ENCODE measurements at regions not wholly inside any gene's neighbourhood (a gene's known extent, or its start where the extent isn't known, plus 50 kb on each side); places are given as distances from the start of the nearest gene placed in this dataset.

DNA sequence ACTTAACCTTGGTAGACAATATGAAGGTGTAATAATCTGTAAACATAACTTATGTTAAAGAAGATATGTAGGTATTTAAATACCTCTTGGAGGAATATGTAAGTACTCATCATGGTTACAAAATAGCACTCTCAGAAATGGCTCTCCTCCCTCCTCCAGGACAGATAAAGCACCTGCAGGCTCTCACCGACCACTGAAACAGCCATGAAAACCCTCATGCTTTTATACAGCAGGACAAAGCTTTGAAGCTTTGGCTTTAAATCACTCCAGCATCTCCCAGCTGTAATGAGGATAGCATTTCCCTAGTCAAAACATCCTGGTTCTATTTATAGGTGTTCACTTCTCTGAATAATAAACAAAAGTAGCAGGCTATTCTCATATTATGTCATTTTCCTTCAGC lies 69.1 kb upstream of the PMFBP1 start:
- TF ChIP-seq, protein P1, sequence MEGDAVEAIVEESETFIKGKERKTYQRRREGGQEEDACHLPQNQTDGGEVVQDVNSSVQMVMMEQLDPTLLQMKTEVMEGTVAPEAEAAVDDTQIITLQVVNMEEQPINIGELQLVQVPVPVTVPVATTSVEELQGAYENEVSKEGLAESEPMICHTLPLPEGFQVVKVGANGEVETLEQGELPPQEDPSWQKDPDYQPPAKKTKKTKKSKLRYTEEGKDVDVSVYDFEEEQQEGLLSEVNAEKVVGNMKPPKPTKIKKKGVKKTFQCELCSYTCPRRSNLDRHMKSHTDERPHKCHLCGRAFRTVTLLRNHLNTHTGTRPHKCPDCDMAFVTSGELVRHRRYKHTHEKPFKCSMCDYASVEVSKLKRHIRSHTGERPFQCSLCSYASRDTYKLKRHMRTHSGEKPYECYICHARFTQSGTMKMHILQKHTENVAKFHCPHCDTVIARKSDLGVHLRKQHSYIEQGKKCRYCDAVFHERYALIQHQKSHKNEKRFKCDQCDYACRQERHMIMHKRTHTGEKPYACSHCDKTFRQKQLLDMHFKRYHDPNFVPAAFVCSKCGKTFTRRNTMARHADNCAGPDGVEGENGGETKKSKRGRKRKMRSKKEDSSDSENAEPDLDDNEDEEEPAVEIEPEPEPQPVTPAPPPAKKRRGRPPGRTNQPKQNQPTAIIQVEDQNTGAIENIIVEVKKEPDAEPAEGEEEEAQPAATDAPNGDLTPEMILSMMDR (conservative IDR thresholded peaks at IDR 0.05; ENCODE audit: low read depth, low read length): no peak
- H3K79me2 ChIP-seq (ENCODE audit: insufficient read depth, low read depth): no peaks in the 10 kb centered on the region

DNA sequence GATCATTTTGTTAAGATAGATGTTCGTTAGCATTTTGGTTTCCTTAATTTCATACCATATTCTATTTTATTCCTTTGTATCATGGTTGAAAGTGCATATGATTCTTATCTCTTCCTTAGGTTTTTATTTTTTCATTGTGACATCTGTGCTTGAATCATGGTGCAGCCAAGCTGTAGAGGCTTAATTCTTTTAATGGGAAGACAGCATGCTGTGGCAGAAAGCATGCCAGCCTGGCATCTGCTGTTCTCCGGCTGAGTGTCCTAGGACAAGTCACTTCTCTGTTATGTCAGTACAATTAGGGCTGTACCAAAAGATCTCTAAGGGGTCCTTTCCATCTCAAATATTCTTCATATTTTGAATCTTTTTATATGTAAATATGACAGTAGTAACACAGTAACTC lies 68.5 kb upstream of the PMFBP1 start:
- Histone ChIP-seq H3K4me3 (IDR thresholded peaks at IDR 0.05; ENCODE audit: insufficient read depth, low read depth, low read length) (no peak overlapping the region), H3K27me3 (ENCODE audit: insufficient read depth, low read depth) (no peaks in the 10 kb centered on the region), H4K20me1 (ENCODE audit: insufficient read depth) (no peaks in the 10 kb centered on the region), H3K4me2 (no peak overlapping the region), H2AFZ (ENCODE audit: low read depth) (no peak overlapping the region), H3K27ac (no peak overlapping the region), H3K9ac (no peak overlapping the region), H3K4me1 (ENCODE audit: low read depth, poor library complexity, severe bottlenecking) (peaks cover 4% of the 10 kb centered on the region), H3K79me2 (ENCODE audit: insufficient read depth, low read depth) (no peaks in the 10 kb centered on the region), H3K36me3 (ENCODE audit: insufficient read depth) (no peaks in the 10 kb centered on the region)
- TF ChIP-seq, protein P1 (conservative IDR thresholded peaks at IDR 0.05; ENCODE audit: low read depth, low read length): no peak

More for the DNA sequence above, 69.1 kb upstream of the PMFBP1 start:
- Histone ChIP-seq H3K9ac (no peak overlapping the region), H3K4me1 (ENCODE audit: low read depth, poor library complexity, severe bottlenecking) (peaks cover 4% of the 10 kb centered on the region), H3K4me3 (IDR thresholded peaks at IDR 0.05; ENCODE audit: insufficient read depth, low read depth, low read length) (no peak overlapping the region), H3K27me3 (ENCODE audit: insufficient read depth, low read depth) (no peaks in the 10 kb centered on the region), H2AFZ (ENCODE audit: low read depth) (no peak overlapping the region), H3K27ac (no peak overlapping the region), H3K4me2 (no peak overlapping the region), H4K20me1 (ENCODE audit: insufficient read depth) (no peaks in the 10 kb centered on the region), H3K36me3 (ENCODE audit: insufficient read depth) (no peaks in the 10 kb centered on the region)

DNA sequence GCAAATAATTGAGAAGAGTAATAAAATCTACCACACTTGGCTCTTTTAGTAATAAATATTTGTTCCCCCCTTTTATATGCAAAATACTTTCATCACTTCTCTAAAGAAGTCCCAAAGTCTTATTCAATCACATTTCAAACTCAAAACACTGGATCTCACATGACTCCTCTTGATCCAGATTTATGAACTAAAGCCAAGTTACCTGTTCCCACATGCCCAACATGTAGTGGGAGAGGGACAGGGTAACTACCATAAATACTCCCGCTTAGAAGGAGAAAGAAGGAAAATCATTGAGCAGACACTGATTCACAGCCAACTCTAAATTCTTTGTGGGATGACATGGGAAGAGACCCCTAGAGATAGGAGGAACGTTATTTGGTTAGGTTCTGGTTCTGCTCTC lies 64.9 kb upstream of the PMFBP1 start:
- Histone ChIP-seq H3K4me3 (IDR thresholded peaks at IDR 0.05; ENCODE audit: insufficient read depth, low read depth, low read length) (no peak overlapping the region), H3K79me2 (ENCODE audit: insufficient read depth, low read depth) (no peaks in the 10 kb centered on the region), H4K20me1 (ENCODE audit: insufficient read depth) (no peaks in the 10 kb centered on the region), H3K4me1 (ENCODE audit: low read depth, poor library complexity, severe bottlenecking) (peaks cover 4% of the 10 kb centered on the region), H3K4me2 (no peak overlapping the region), H3K36me3 (ENCODE audit: insufficient read depth) (no peaks in the 10 kb centered on the region), H3K27ac (no peak overlapping the region), H2AFZ (ENCODE audit: low read depth) (no peak overlapping the region), H3K9ac (no peak overlapping the region), H3K27me3 (ENCODE audit: insufficient read depth, low read depth) (no peaks in the 10 kb centered on the region)
- TF ChIP-seq, protein P1 (conservative IDR thresholded peaks at IDR 0.05; ENCODE audit: low read depth, low read length): no peak

DNA sequence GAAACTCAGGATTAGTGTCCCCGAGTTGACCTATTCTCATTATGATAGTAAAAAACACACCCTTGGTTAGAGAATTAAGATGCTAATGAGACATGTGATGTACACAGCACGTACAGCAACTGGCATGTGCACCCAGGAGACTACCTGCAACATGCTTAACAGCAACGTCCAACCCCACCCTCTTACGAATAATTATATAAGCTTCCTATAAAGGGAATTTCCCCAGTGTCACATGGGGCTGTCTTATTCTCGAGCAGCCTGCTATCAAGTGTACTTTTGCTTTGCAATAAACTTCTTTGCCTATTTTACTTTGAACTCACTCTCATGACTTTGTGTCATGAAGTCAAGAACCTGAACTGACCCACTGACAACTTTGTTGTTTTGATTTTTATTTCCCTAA lies 62.4 kb upstream of the PMFBP1 start:
- Histone ChIP-seq H3K9ac (no peak overlapping the region), H3K4me3 (IDR thresholded peaks at IDR 0.05; ENCODE audit: insufficient read depth, low read depth, low read length) (no peak overlapping the region), H3K4me1 (ENCODE audit: low read depth, poor library complexity, severe bottlenecking) (no peaks in the 10 kb centered on the region), H3K27ac (no peak overlapping the region), H3K4me2 (no peak overlapping the region), H3K79me2 (ENCODE audit: insufficient read depth, low read depth) (no peaks in the 10 kb centered on the region), H3K27me3 (ENCODE audit: insufficient read depth, low read depth) (no peaks in the 10 kb centered on the region), H4K20me1 (ENCODE audit: insufficient read depth) (no peaks in the 10 kb centered on the region), H3K36me3 (ENCODE audit: insufficient read depth) (no peaks in the 10 kb centered on the region), H2AFZ (ENCODE audit: low read depth) (no peak overlapping the region)
- TF ChIP-seq, protein P1 (conservative IDR thresholded peaks at IDR 0.05; ENCODE audit: low read depth, low read length): no peak
